Karpas-422 (cell line): ENCODE measurements at regions not wholly inside any gene's neighbourhood (a gene's known extent, or its start where the extent isn't known, plus 50 kb on each side); places are given as distances from the start of the nearest gene placed in this dataset.

Source experiments
- DNase-seq: peaks from one replicate; pipeline ENCODE4 v3.0.0-alpha.2; 2015
- H2AFZ ChIP-seq: fragments of 200-600 bp; sonication (generic); 2 replicates; pipeline ENCODE4 v1.6.1; 2014; ENCODE audit warnings: antibody characterized with exemption, low read length, mixed read lengths
- H3K27ac ChIP-seq: fragments of 200-600 bp; sonication (generic); 2 replicates; pipeline ENCODE4 v1.5.1; 2014; ENCODE audit warnings: mild to moderate bottlenecking, low read length, moderate library complexity
- H3K27me3 ChIP-seq: fragments of 200-600 bp; sonication (generic); 2 replicates; pipeline ENCODE4 v1.6.1; 2014; ENCODE audit warnings: low read length, mixed read lengths
- H3K36me3 ChIP-seq: fragments of 200-600 bp; sonication (generic); 2 replicates; pipeline ENCODE4 v1.6.1; 2014; ENCODE audit warnings: low read length, mixed read lengths; ENCODE audit not compliant: insufficient read depth
- H3K4me1 ChIP-seq: fragments of 200-600 bp; sonication (generic); 2 replicates; pipeline ENCODE4 v1.6.1; 2014; ENCODE audit warnings: mild to moderate bottlenecking, low read length, mixed read lengths
- H3K4me2 ChIP-seq: fragments of 200-600 bp; sonication (generic); 2 replicates; pipeline ENCODE4 v1.6.1; 2014; ENCODE audit warnings: low read length, low read depth, mild to moderate bottlenecking; ENCODE audit not compliant: poor library complexity, severe bottlenecking
- H3K4me3 ChIP-seq: fragments of 200-600 bp; sonication (generic); 2 replicates; pipeline ENCODE4 v1.5.1; 2014; ENCODE audit warnings: mild to moderate bottlenecking, antibody characterized with exemption, low read length, mixed read lengths
- H3K79me2 ChIP-seq: fragments of 200-600 bp; sonication (generic); 2 replicates; pipeline ENCODE4 v1.6.1; 2014; ENCODE audit warnings: mild to moderate bottlenecking, low read length, mixed read lengths
- H3K9ac ChIP-seq: fragments of 200-600 bp; sonication (generic); 2 replicates; pipeline ENCODE4 v1.6.0; 2014; ENCODE audit warnings: low read length
- H3K9me2 ChIP-seq: fragments of 200-600 bp; sonication (generic), shearing (Covaris generic); replicated peaks from 2 replicates; pipeline ENCODE4 v1.6.0; 2014; ENCODE audit warnings: mild to moderate bottlenecking, low read length, moderate library complexity; ENCODE audit not compliant: insufficient read depth
- H3K9me3 ChIP-seq: fragments of 300-700, 200-600 bp; sonication (generic); 2 replicates; pipeline ENCODE4 v1.6.1; 2014; ENCODE audit warnings: low read length, mixed read lengths
- H4K20me1 ChIP-seq: fragments of 200-600 bp; sonication (generic); 2 replicates; pipeline ENCODE4 v1.6.1; 2014; ENCODE audit warnings: mild to moderate bottlenecking, antibody characterized with exemption, low read length, low read depth; ENCODE audit not compliant: insufficient read depth

GRCh38 chr18:27769152-27769551 lies 407.8 kb downstream of the CDH2 start:
- H3K4me1 ChIP-seq = 0 out of 2 replicates have a peak, but pooled peaks cover 3% of the 10 kb centered on the region
- no peak overlapping the region for H3K27ac ChIP-seq
- no peak overlapping the region for H3K9ac ChIP-seq
- no peak overlapping the region for H3K4me3 ChIP-seq
- H3K27me3 ChIP-seq = no peaks in the 10 kb centered on the region
- no peaks in the 10 kb centered on the region for H4K20me1 ChIP-seq
- H2AFZ ChIP-seq = no peak overlapping the region
- DNase-seq = no peak
- H3K9me3 ChIP-seq = peaks cover 11% of the 10 kb centered on the region
- H3K9me2 ChIP-seq = no peaks in the 10 kb centered on the region
- H3K4me2 ChIP-seq = no peak overlapping the region
- no peaks in the 10 kb centered on the region for H3K79me2 ChIP-seq
- no peaks in the 10 kb centered on the region for H3K36me3 ChIP-seq

GRCh38 chr18:27763936-27764335 lies 413.0 kb downstream of the CDH2 start:
- no peak overlapping the region for H3K9ac ChIP-seq
- no peak overlapping the region for H3K27ac ChIP-seq
- H3K4me3 ChIP-seq = no peak overlapping the region
- H3K36me3 ChIP-seq = no peaks in the 10 kb centered on the region
- no peaks in the 10 kb centered on the region for H3K4me1 ChIP-seq
- no peak overlapping the region for H2AFZ ChIP-seq
- no peak overlapping the region for H3K4me2 ChIP-seq
- no peaks in the 10 kb centered on the region for H3K9me2 ChIP-seq
- H4K20me1 ChIP-seq = no peaks in the 10 kb centered on the region
- H3K27me3 ChIP-seq = no peaks in the 10 kb centered on the region
- no peaks in the 10 kb centered on the region for H3K79me2 ChIP-seq
- H3K9me3 ChIP-seq = peaks cover 5% of the 10 kb centered on the region
- no peak for DNase-seq

- no peaks in the 10 kb centered on the region for H3K9me2 ChIP-seq
- H3K4me2 ChIP-seq = no peak overlapping the region
- no peak overlapping the region for H3K4me3 ChIP-seq
- DNase-seq = no peak
- no peak overlapping the region for H2AFZ ChIP-seq
- H3K27me3 ChIP-seq = no peaks in the 10 kb centered on the region
- H3K9me3 ChIP-seq = peaks cover 5% of the 10 kb centered on the region
- no peaks in the 10 kb centered on the region for H3K36me3 ChIP-seq
- no peaks in the 10 kb centered on the region for H4K20me1 ChIP-seq
- H3K9ac ChIP-seq = no peak overlapping the region
- no peaks in the 10 kb centered on the region for H3K4me1 ChIP-seq
- no peaks in the 10 kb centered on the region for H3K79me2 ChIP-seq
- H3K27ac ChIP-seq = no peak overlapping the region
These were observed 413.6 kb downstream of the CDH2 start for GRCh38 chr18:27763341-27763740.

- no peak overlapping the region for H3K27ac ChIP-seq
- H3K36me3 ChIP-seq = no peaks in the 10 kb centered on the region
- no peaks in the 10 kb centered on the region for H4K20me1 ChIP-seq
- H3K9ac ChIP-seq = no peak overlapping the region
- H3K79me2 ChIP-seq = no peaks in the 10 kb centered on the region
- no peak overlapping the region for H3K4me2 ChIP-seq
- H3K4me3 ChIP-seq = no peak overlapping the region
- no peaks in the 10 kb centered on the region for H3K4me1 ChIP-seq
- no peak overlapping the region for H2AFZ ChIP-seq
- H3K9me3 ChIP-seq = peaks cover 5% of the 10 kb centered on the region
- DNase-seq = no peak
- no peaks in the 10 kb centered on the region for H3K9me2 ChIP-seq
- no peaks in the 10 kb centered on the region for H3K27me3 ChIP-seq
These were observed 414.9 kb downstream of the CDH2 start for GRCh38 chr18:27762054-27762453.

- H2AFZ ChIP-seq = no peak overlapping the region
- H3K36me3 ChIP-seq = no peaks in the 10 kb centered on the region
- H3K4me2 ChIP-seq = no peak overlapping the region
- H3K4me1 ChIP-seq = peaks cover 14% of the 10 kb centered on the region
- H3K27ac ChIP-seq = no peak overlapping the region
- H3K9me2 ChIP-seq = no peaks in the 10 kb centered on the region
- H3K27me3 ChIP-seq = no peaks in the 10 kb centered on the region
- DNase-seq = no peak
- H4K20me1 ChIP-seq = no peaks in the 10 kb centered on the region
- no peaks in the 10 kb centered on the region for H3K9me3 ChIP-seq
- no peaks in the 10 kb centered on the region for H3K79me2 ChIP-seq
- H3K4me3 ChIP-seq = no peak overlapping the region
- no peak overlapping the region for H3K9ac ChIP-seq
These were observed 424.0 kb downstream of the CDH2 start for GRCh38 chr18:27752944-27753343.

GRCh38 chr18:27750923-27751322 lies 426.0 kb downstream of the CDH2 start:
- Histone ChIP-seq H3K27ac (no peak overlapping the region), H3K36me3 (no peaks in the 10 kb centered on the region), H3K9me3 (no peaks in the 10 kb centered on the region), H2AFZ (no peak overlapping the region), H3K4me3 (no peak overlapping the region), H3K79me2 (no peaks in the 10 kb centered on the region), H3K27me3 (no peaks in the 10 kb centered on the region), H4K20me1 (no peaks in the 10 kb centered on the region), H3K9me2 (no peaks in the 10 kb centered on the region), H3K9ac (no peak overlapping the region), H3K4me2 (no peak overlapping the region), H3K4me1 (peaks cover 14% of the 10 kb centered on the region)
- DNase-seq = no peak

- no peaks in the 10 kb centered on the region for H3K27me3 ChIP-seq
- H3K4me1 ChIP-seq = peaks cover 14% of the 10 kb centered on the region
- peak; percentile 73 for DNase-seq
- H3K9ac ChIP-seq = no peak overlapping the region
- no peak overlapping the region for H2AFZ ChIP-seq
- H3K9me2 ChIP-seq = no peaks in the 10 kb centered on the region
- no peaks in the 10 kb centered on the region for H3K9me3 ChIP-seq
- H3K27ac ChIP-seq = no peak overlapping the region; the same call in 1 of the 2 replicates
- no peaks in the 10 kb centered on the region for H4K20me1 ChIP-seq
- H3K36me3 ChIP-seq = no peaks in the 10 kb centered on the region
- no peaks in the 10 kb centered on the region for H3K79me2 ChIP-seq
- H3K4me3 ChIP-seq = no peak overlapping the region
- H3K4me2 ChIP-seq = no peak overlapping the region
These were observed 426.9 kb downstream of the CDH2 start for GRCh38 chr18:27750014-27750413.

- Histone ChIP-seq H3K4me1 (peaks cover 14% of the 10 kb centered on the region), H3K27ac (peak overlapping the region; percentile 50), H3K27me3 (no peaks in the 10 kb centered on the region), H3K36me3 (no peaks in the 10 kb centered on the region), H3K9me3 (no peaks in the 10 kb centered on the region), H3K9ac (no peak overlapping the region), H3K79me2 (no peaks in the 10 kb centered on the region), H3K4me2 (no peak overlapping the region), H4K20me1 (no peaks in the 10 kb centered on the region), H3K9me2 (no peaks in the 10 kb centered on the region), H3K4me3 (no peak overlapping the region), H2AFZ (peak overlapping the region; percentile 17; the same call in 1 of the 2 replicates)
- DNase-seq = no peak
These were observed 427.7 kb downstream of the CDH2 start for GRCh38 chr18:27749194-27749593.

GRCh38 chr18:27746241-27746640 lies 430.7 kb downstream of the CDH2 start:
- Histone ChIP-seq H3K27ac (no peak overlapping the region), H3K4me2 (no peak overlapping the region), H3K9me2 (no peaks in the 10 kb centered on the region), H3K36me3 (no peaks in the 10 kb centered on the region), H4K20me1 (no peaks in the 10 kb centered on the region), H3K4me3 (no peak overlapping the region), H3K79me2 (no peaks in the 10 kb centered on the region), H3K9me3 (no peaks in the 10 kb centered on the region), H3K9ac (no peak overlapping the region), H3K27me3 (no peaks in the 10 kb centered on the region), H3K4me1 (peaks cover 14% of the 10 kb centered on the region), H2AFZ (no peak overlapping the region)
- no peak for DNase-seq
